Limb (tissue), 2 donors: ENCODE measurements at regions not wholly inside any gene's neighbourhood (a gene's known extent, or its start where the extent isn't known, plus 50 kb on each side); places are given as distances from the start of the nearest gene placed in this dataset.
A peak's percentile ranks its signal among the peaks of the same experiment; 100 is the strongest.

Experiments used
- DNase-seq, 2 donors: peaks; one replicate each; pipeline ENCODE4 v3.0.0-alpha.2; 2016; ENCODE audit errors: extremely low spot score in 2 of 2

GRCh38 chr7:132672200-132672990 is 96.1 kb upstream of the PLXNA4 start:
- DNase-seq = no peak

- DNase-seq = no peak
Observed at GRCh38 chr7:132666774-132667172, 90.5 kb upstream of the PLXNA4 start.

- no peak for DNase-seq
Observed at GRCh38 chr7:132666071-132666773, 90.0 kb upstream of the PLXNA4 start.

DNA sequence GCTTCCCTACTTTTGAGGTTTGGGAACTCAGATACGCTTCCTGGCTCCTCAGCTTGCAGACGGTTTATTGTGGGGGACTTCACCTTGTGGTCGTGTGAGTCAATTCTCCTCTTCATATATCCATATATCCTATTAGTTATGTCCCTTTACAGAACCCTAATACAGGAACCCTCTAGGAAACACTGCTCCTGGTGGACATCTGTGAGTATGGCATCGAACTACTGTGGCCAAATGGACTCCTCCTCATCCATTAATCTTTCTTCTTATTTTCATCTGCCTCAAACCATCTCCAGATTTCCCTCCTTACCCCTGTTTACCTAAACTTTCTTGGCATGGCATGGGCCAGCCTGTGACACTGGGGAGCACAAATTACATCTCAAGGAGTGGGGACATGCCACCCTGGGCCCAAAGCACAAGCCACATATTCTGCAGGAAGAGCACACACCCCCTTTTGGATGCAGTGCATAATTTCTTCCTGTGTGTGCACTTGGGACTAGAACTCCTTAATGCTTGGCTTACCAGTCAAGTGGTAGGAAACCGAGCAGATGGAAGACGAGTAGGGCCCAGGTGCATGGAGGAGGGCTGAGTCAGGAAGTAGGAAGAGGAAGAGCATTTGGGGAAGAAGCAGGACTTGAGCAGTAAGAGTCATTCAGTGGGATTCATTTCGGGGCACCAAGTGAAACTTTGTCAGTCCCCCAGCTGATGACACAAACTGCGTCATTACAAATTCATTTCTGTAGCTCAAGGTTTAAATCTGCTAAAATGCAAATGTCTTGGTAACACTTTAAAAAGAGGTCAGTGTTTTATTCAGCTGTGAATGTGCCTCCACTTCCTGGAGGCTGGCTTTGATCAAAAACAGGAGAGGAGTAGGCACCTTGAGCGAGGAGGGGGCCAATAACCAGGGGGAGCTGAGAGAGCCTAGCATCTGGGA is 80.8 kb upstream of the PLXNA4 start:
- DNase-seq = no peak

DNA sequence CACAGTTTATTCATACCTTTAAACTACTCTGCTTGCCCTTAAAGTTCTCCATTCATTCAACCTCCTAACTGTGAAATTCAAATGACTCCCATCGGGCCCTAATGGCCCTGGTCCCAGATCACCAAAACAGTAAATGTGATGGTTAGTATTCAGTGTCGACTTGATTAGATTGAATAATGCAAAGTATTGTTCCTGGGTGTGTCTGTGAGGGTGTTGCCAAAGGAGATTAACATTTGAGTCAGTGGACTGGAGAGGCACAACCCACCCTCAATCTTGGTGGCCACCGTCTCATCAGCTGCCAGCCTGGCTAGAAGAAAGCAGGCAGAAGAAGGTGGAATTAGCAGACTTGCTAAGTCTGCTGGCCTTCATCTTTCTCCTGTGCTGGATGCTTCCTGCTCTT is 80.1 kb upstream of the PLXNA4 start:
- DNase-seq = no peak

DNA sequence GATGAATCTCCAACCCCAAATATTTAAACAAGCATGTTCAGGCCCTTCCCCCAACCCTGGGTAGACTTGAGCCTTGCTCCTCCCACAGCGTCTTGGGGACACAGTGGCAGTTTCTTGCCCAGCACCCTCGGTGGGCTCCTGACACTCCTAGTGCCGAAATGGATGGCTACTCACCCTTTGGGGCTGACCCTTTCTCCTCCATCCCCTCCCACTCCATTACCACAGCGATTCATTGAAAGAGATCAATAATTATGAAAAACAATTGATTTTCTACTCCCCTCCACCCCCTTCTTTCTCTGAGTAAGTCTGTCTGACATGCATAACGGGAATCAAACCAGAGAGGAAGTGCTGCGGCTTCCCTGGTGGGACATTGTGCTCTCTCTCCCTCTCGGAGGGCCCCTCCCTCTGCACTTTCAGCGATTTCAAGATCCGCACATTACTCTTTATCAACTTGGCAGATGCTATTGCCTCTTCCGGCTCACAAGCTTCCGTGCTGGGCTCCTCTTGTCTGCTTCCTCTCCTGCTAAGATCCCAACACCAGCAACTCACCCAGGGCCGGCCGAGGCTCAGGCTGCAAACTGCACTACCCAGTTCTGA is 79.0 kb upstream of the PLXNA4 start:
- DNase-seq = peak; percentile 29 to 49

- no peak for DNase-seq
Observed at GRCh38 chr7:132654150-132654549, 77.9 kb upstream of the PLXNA4 start.

GRCh38 chr7:132653366-132653930 is 77.2 kb upstream of the PLXNA4 start:
- DNase-seq = no peak

GRCh38 chr7:132652507-132652906 is 76.2 kb upstream of the PLXNA4 start:
- no peak for DNase-seq

DNA sequence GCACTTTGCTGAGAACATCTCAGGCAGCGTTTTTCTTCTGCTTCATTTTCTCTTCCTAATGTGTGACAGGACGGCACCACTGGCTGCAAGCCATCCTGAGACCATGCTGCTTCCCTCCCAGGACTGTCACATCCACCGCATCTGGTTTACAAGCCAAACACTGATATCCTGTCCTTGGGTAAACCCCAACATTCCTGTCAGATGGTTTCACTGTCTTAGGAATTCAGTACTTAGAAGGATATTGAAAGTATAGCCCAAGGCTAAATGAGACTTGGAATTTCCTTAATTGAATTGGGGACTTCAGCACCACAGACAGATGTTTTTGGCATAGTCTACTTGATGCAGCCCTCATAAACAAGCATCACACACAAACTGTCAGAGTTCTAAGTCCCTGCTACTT is 74.2 kb upstream of the PLXNA4 start:
- no peak for DNase-seq

GRCh38 chr7:132647311-132647710 is 71.0 kb upstream of the PLXNA4 start:
- DNase-seq = no peak

DNA sequence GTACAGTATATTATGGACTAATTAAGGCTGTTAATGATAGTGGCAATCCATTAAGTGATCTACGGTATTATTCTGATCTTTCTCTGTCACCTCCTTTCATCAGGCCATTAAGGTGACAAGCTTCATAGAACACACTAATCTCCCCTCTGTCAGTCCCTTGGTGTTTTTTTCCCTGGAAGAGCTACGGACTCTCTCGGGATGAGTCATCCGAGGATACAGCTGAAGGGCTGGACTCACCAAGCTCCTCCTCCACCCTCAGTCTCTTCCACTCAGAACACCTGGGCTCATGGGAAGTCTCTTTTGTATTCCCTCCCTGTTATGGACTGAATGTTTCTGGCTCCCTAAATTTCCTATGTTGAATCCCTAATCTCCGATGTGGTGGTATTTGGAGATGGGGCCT is 69.8 kb upstream of the PLXNA4 start:
- no peak for DNase-seq

DNA sequence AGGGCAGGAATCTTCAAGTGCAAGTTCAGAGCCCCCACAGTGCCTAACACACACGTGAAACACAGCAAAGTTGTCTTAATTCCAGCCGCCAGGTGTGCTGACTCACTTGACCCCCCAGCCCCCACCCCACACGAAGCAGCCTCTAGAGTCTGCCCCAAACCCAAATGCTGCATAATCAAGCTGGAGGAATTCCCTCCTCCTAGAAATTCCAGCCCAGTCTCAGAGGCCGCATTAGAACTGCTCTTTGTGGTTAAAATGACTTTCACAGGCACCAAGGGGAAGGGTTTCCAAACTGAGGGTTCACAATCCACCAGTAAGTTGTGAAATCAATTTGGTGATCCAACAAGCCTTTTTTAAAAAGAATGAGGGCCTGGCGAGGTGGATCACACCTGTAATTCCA is 67.0 kb upstream of the PLXNA4 start:
- DNase-seq = no peak

DNA sequence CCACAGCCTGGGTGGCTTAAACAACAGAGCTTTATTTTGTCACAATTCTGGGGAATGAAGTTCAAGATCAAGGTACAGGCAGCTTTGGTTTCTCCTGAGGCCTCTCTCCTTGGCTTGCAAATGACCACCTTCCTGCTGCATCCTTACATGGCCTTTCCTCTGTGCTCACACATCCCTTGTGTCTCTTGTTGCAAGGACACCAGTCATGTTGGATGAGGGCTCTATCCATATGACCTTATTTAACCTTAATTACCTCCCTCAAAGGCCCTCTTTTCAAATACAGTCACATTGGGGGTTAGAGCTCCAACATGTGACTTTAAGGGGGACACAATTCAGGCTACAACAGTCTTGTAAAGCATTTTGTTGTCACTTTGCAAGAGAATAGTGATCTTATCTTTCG is 65.0 kb upstream of the PLXNA4 start:
- no peak for DNase-seq

GRCh38 chr7:132639983-132640382 is 63.7 kb upstream of the PLXNA4 start:
- DNase-seq = no peak

DNA sequence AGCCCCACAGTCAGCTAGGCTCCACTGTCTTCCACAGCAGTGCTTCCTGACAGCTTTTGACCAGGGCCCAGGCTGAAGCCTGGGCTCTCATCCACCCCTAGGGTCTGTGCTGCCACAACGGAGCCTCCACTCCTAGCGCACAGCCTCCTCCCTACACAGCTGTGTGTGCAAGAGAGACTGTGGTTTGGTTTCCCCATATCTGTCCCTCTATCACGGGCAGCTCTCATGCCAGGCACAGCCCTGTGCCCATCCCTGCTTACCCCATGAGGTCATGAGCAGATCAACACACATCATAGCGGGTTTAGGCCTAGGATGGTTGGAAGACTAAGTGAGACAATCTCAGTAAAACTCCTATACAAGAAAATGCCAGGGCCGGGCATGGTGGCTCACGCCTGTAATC is 61.7 kb upstream of the PLXNA4 start:
- DNase-seq = no peak

GRCh38 chr7:132636581-132636980 is 60.3 kb upstream of the PLXNA4 start:
- no peak for DNase-seq

DNA sequence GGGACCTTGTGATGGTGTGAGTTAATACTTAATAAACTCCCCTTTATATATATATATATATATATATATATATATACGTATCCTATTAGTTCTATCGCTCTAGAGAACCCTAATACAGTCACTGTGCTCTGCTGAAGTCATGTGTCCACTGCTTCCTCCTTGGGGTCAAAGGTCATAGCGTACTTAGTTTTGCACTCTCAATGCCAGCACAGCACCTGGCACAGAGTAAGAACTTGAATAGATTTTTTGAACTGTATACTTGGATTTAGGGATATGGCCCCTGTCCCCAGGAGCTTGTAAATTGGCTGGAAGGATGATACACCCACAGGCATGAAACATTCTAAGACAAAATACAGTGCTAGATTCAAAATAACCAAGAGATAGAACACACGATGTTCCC is 58.9 kb upstream of the PLXNA4 start:
- no peak for DNase-seq

DNA sequence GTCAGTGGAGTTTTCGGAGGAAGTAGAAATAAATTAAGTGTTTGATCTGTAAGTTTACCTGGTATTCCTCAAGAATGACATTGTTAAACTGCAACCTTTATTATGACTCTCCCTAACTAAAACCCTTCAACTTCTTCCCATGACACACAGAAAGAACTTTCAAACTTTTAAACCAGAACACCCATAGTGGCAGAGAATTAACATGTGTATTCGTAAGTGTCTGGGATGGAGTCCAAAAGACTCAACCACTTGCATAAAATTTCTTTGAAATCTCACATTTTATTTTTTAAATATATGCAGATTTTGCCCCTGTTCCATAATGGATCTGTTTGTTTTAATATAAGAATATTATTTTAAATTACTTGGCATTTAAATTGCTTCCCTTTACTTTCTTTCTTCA is 54.6 kb upstream of the PLXNA4 start:
- DNase-seq = no peak
